NCI-H510A (cell line): ENCODE measurements at regions not wholly inside any gene's neighbourhood (a gene's known extent, or its start where the extent isn't known, plus 50 kb on each side); places are given as distances from the start of the nearest gene placed in this dataset.

Source experiments
- DNase-seq: peaks from one replicate; lab custom pipeline; 2025; lab: John Stamatoyannopoulos, UW

- DNase-seq, result no peak
Measured at GRCh38 chr1:78797108-78797781, 147.6 kb downstream of the IFI44 start.

- no peak for DNase-seq
Measured at GRCh38 chr1:78799926-78800325, 150.3 kb downstream of the IFI44 start.

GRCh38 chr1:78814176-78814575, 164.5 kb downstream of the IFI44 start:
- no peak for DNase-seq

GRCh38 chr1:78825561-78825960, 175.9 kb downstream of the IFI44 start:
- no peak for DNase-seq

GRCh38 chr1:78829644-78830043, 176.9 kb downstream of the ADGRL4 start:
- no peak for DNase-seq

- no peak for DNase-seq
Measured at GRCh38 chr1:78830321-78830720, 176.2 kb downstream of the ADGRL4 start.

- DNase-seq, result no peak
Measured at GRCh38 chr1:78831731-78832360, 174.7 kb downstream of the ADGRL4 start.

- DNase-seq, result peak; percentile 45
Measured at GRCh38 chr1:78833491-78833890, 173.0 kb downstream of the ADGRL4 start.

- no peak for DNase-seq
Measured at GRCh38 chr1:78834201-78834741, 172.3 kb downstream of the ADGRL4 start.

- no peak for DNase-seq
Measured at GRCh38 chr1:78836726-78837125, 169.8 kb downstream of the ADGRL4 start.

GRCh38 chr1:78839704-78840277, 166.7 kb downstream of the ADGRL4 start:
- DNase-seq, result peak; percentile 10
